HEK293T (cell line): ENCODE measurements at regions not wholly inside any gene's neighbourhood (a gene's known extent, or its start where the extent isn't known, plus 50 kb on each side); places are given as distances from the start of the nearest gene placed in this dataset.

Experiments
- CTCF ChIA-PET: fragments of 350-600 bp; formaldehyde crosslinking; extraction: SDS; loops from one replicate; lab custom pipeline; 2021; ENCODE audit warnings: antibody characterized with exemption, inconsistent platforms; lab: Yijun Ruan, JAX
- POLR2A ChIA-PET: fragments of 350-600 bp; formaldehyde crosslinking; extraction: SDS; loops from one replicate; lab custom pipeline; 2020; ENCODE audit warnings: antibody characterized with exemption, inconsistent platforms; lab: Yijun Ruan, JAX
- DNase-seq: peaks from one replicate; pipeline ENCODE4 v3.0.0; 2012; ENCODE audit warnings: mixed read lengths; ENCODE audit errors: extremely low spot score
- ARNT ChIP-seq: fragments of 450-650 bp; IDR thresholded peaks from 2 replicates; pipeline ENCODE4 v1.6.1; 2017; ENCODE audit warnings: mild to moderate bottlenecking
- BHLHE40 ChIP-seq: fragments of 450-650 bp; IDR thresholded peaks from 2 replicates; pipeline ENCODE4 v1.6.1; 2016; ENCODE audit warnings: mild to moderate bottlenecking, moderate library complexity, borderline replicate concordance
- CTBP1 ChIP-seq: fragments of 450-650 bp; IDR thresholded peaks from 2 replicates; pipeline ENCODE4 v1.6.1; 2016; ENCODE audit warnings: borderline replicate concordance
- ELF4 ChIP-seq: fragments of 450-650 bp; IDR thresholded peaks from 2 replicates; pipeline ENCODE4 v1.6.1; 2017; ENCODE audit warnings: antibody characterized with exemption
- FOXA1 ChIP-seq: fragments of 450-650 bp; IDR thresholded peaks from 2 replicates; pipeline ENCODE4 v1.6.1; 2016; ENCODE audit warnings: mild to moderate bottlenecking
- FOXK2 ChIP-seq: fragments of 450-650 bp; IDR thresholded peaks from 2 replicates; pipeline ENCODE4 v1.6.1; 2016; ENCODE audit warnings: mild to moderate bottlenecking
- FOXM1 ChIP-seq: fragments of 450-650 bp; IDR thresholded peaks from 2 replicates; pipeline ENCODE4 v1.6.1; 2017; ENCODE audit warnings: mild to moderate bottlenecking, borderline replicate concordance
- HDGF ChIP-seq: fragments of 450-650 bp; IDR thresholded peaks from 2 replicates; pipeline ENCODE4 v1.6.1; 2017; ENCODE audit warnings: antibody characterized with exemption, borderline replicate concordance
- L3MBTL2 ChIP-seq: fragments of 450-650 bp; conservative IDR thresholded peaks from 2 replicates; pipeline ENCODE4 v1.6.1; 2016; ENCODE audit warnings: mild to moderate bottlenecking
- LEF1 ChIP-seq: fragments of 450-650 bp; IDR thresholded peaks from 2 replicates; pipeline ENCODE4 v1.6.1; 2017; ENCODE audit warnings: mild to moderate bottlenecking, borderline replicate concordance
- NFRKB ChIP-seq: fragments of 450-650 bp; IDR thresholded peaks from 2 replicates; pipeline ENCODE4 v1.6.1; 2016; ENCODE audit warnings: mild to moderate bottlenecking, moderate library complexity
- SP1 ChIP-seq: fragments of 450-650 bp; IDR thresholded peaks from 2 replicates; pipeline ENCODE4 v1.6.1; 2017
- SUZ12 ChIP-seq: fragments of 450-650 bp; IDR thresholded peaks from 2 replicates; pipeline ENCODE4 v1.6.1; 2016; ENCODE audit warnings: mild to moderate bottlenecking
- TARDBP ChIP-seq: fragments of 450-650 bp; IDR thresholded peaks from 2 replicates; pipeline ENCODE4 v1.6.1; 2016
- ZNF384 ChIP-seq: fragments of 450-650 bp; IDR thresholded peaks from 2 replicates; pipeline ENCODE4 v1.6.1; 2016
- TF ChIP-seq, protein P1 (sequence below): fragments of 450-650 bp; IDR thresholded peaks from 2 replicates; pipeline ENCODE4 v1.6.1; 2016

DNA sequence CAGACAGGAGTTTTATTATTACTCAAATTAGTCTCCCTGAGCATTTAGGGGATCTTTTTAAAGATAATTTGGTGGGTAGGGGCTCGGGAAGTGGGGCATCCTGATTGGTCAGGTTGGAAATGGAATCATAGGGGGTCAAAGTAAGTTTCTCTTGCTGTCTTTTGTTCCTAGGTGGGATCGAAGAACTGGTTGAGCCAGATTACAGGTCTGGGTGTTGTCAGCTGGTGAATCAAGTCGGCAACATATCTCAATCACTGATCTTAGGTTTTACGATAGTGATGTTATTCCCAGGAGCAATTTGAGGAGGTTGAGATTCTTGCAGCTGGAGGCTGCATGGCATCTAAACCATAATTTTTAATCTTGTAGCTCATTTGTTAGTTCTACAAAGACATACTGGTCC, 629.5 kb upstream of the AMOT start:
- TF ChIP-seq, protein P1, sequence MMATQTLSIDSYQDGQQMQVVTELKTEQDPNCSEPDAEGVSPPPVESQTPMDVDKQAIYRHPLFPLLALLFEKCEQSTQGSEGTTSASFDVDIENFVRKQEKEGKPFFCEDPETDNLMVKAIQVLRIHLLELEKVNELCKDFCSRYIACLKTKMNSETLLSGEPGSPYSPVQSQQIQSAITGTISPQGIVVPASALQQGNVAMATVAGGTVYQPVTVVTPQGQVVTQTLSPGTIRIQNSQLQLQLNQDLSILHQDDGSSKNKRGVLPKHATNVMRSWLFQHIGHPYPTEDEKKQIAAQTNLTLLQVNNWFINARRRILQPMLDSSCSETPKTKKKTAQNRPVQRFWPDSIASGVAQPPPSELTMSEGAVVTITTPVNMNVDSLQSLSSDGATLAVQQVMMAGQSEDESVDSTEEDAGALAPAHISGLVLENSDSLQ: no peak
- no peak for TF ChIP-seq FOXK2
- TF ChIP-seq L3MBTL2: no peak
- no peak for DNase-seq
- ChIA-PET CTCF (no interaction called here), POLR2A (no interaction called here)

DNA sequence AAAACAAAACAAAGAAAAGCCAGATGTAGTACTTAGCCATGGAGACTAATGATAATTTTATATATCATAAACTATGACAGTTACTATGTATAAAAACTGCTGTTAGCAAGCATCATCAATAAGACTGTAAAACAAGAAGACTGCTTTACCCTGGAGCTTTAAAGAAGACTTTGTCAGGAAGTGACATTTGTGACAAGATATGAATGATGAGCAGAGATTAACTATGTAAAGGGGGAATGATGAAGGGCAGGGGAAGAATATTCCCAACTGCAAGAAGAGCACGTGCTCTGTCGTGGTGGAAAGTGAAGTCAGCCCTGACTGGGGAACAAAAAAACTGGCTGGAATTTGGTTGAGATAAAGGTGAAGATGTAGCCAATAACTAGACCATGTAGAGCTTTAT, 617.1 kb upstream of the AMOT start:
- POLR2A ChIA-PET: no interaction called here
- no peak for TF ChIP-seq HDGF
- no peak for TF ChIP-seq LEF1
- TF ChIP-seq FOXA1: no peak
- no peak for TF ChIP-seq SUZ12
- TF ChIP-seq FOXK2: no peak
- no peak for TF ChIP-seq SP1
- TF ChIP-seq FOXM1: no peak
- DNase-seq: no peak
- CTCF ChIA-PET: no interaction called here

DNA sequence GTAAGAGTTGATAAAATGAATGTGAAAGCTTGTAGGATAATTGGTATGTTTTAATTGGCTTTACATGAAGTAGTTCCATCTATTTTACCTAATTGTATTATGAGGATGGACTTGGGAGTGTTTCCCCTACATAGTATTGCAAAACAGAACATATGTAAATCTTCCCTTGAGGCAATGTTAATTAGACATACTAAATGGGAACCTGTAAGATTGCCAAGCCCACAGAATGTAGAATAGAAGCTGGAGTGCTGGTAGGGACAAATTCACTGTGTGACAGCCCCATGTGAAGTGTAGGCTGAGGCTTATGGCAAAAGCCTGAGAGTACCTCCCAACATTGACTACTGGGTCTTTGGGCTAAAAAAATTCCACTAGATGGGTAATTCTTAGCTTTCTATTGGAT, 615.0 kb upstream of the AMOT start:
- TF ChIP-seq SUZ12: no peak
- TF ChIP-seq BHLHE40: no peak
- no peak for TF ChIP-seq FOXM1
- no peak for TF ChIP-seq LEF1
- TF ChIP-seq SP1: no peak
- no peak for TF ChIP-seq TARDBP
- TF ChIP-seq ARNT: no peak
- TF ChIP-seq HDGF: no peak
- no peak for TF ChIP-seq CTBP1
- TF ChIP-seq L3MBTL2: no peak
- TF ChIP-seq FOXA1: no peak
- no peak for TF ChIP-seq ZNF384
- no peak for TF ChIP-seq ELF4
- no peak for TF ChIP-seq NFRKB
- TF ChIP-seq FOXK2: no peak
- TF ChIP-seq, protein P1: no peak
- CTCF ChIA-PET: no interaction called here
- POLR2A ChIA-PET: no interaction called here
- DNase-seq: no peak

DNA sequence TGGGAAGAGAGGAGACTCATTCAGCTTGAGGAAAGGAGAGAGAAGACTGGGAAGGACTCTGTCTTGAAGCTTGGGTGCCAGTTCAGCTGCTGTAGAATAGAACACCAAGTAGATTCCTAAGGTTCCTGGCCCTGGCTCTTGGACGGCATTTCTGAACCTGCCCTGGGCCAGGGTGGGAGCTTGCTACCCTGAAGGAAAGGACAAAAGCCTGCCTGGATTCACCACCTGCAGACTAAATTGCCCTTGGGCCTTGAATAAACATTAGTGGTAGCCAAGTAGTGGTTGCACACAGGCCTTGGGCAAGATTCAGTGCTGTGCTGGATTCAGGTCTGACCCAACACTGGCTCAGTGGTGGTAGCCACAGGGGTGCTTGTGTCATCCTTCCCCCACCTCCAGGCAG, 588.4 kb upstream of the AMOT start:
- ChIA-PET CTCF (no interaction called here), POLR2A (no interaction called here)
- no peak for DNase-seq
- TF ChIP-seq ARNT (no peak), TARDBP (no peak), SP1 (no peak)

DNA sequence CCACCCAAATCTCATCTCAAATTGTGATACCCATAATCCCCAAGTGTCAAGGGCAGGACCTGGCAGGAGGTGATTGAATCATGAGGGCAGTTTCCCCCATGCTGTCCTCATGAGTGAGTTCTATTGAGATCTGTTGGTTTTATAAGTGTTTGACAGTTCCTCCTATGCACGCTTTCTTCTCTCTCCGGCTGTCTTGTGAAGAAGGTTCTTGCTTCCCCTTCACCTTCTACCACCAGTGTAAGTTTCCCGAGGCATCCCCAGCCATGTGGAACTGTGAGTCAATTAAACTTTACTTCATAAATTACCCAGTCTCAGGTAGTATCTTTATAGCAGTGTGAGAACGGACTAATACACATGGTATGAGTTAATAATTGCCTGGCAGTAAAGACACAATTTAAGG, 581.7 kb upstream of the AMOT start:
- TF ChIP-seq SP1 (no peak), HDGF (no peak), FOXK2 (no peak), SUZ12 (no peak), ARNT (no peak), ELF4 (no peak), TARDBP (no peak), L3MBTL2 (no peak), ZNF384 (no peak), LEF1 (no peak), FOXA1 (no peak), CTBP1 (no peak), NFRKB (no peak), FOXM1 (no peak), BHLHE40 (no peak)
- TF ChIP-seq, protein P1: no peak
- POLR2A ChIA-PET: no interaction called here
- CTCF ChIA-PET: no interaction called here
- no peak for DNase-seq

DNA sequence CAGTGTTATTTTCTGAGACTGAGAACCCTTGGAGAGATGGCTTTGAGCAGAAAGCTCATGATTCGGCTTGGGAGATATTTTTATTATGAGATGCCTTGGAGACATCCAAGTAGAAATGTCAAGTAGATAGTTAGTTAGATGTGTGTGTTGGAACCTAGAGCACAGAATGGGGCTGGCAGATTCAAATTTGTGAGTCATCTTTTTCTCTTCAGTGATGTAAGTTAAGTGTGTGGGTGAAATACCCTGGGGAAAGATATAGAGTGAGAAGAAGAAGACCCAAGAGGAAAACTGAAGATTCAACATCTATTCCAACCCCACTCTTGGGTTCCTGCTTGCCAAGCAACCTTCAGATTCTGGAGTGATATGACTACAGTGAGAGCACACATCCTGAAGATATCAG, 580.8 kb upstream of the AMOT start:
- ChIA-PET CTCF (no interaction called here), POLR2A (no interaction called here)
- no peak for TF ChIP-seq NFRKB
- no peak for TF ChIP-seq FOXM1
- TF ChIP-seq ELF4: no peak
- no peak for TF ChIP-seq HDGF
- no peak for TF ChIP-seq CTBP1
- TF ChIP-seq FOXK2: no peak
- no peak for TF ChIP-seq L3MBTL2
- no peak for TF ChIP-seq SUZ12
- TF ChIP-seq FOXA1: no peak
- DNase-seq: no peak

DNA sequence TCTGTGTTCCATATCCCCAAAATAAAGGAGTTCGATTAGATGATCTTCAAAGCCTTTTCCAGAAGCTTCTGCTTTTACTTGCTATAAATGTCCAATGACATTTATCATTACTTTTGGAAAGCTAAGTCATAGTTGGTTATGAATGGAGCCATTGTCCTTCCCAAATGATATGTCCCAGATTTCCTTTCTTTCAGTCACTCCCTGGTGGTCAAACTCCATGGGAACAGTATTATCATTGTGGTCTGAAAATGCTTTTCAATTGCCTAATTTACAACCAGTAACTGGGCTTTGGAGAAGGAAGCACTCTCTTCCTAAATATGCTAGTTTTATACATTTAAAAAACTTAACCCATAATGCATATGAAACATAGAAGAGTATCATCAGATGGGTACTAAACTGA, 571.5 kb upstream of the AMOT start:
- DNase-seq: no peak
- ChIA-PET POLR2A (no interaction called here), CTCF (no interaction called here)
- no peak for TF ChIP-seq ELF4
- TF ChIP-seq, protein P1: no peak
- no peak for TF ChIP-seq TARDBP
- TF ChIP-seq ZNF384: no peak
- no peak for TF ChIP-seq L3MBTL2
- no peak for TF ChIP-seq FOXA1
- no peak for TF ChIP-seq SP1
- no peak for TF ChIP-seq CTBP1
- TF ChIP-seq HDGF: no peak
- TF ChIP-seq FOXK2: no peak
- no peak for TF ChIP-seq NFRKB
- TF ChIP-seq SUZ12: no peak
- no peak for TF ChIP-seq FOXM1
- no peak for TF ChIP-seq ARNT
- TF ChIP-seq LEF1: no peak
- TF ChIP-seq BHLHE40: no peak
